22Rv1 (cell line): ENCODE measurements at regions not wholly inside any gene's neighbourhood (a gene's known extent, or its start where the extent isn't known, plus 50 kb on each side); places are given as distances from the start of the nearest gene placed in this dataset.

ENCODE experiments used
- H3K27ac ChIP-seq: fragments of 450-650 bp; 2 replicates; pipeline ENCODE4 v1.5.1; 2017
- CTCF ChIP-seq: fragments of 450-650 bp; IDR thresholded peaks from 2 replicates; pipeline ENCODE4 v1.5.1; 2017; ENCODE audit warnings: mild to moderate bottlenecking
- ZFX ChIP-seq: fragments of 450-650 bp; IDR thresholded peaks from 2 replicates; pipeline ENCODE4 v1.6.1; 2017; ENCODE audit warnings: antibody characterized with exemption, borderline replicate concordance

GRCh38 chr14:65346474-65346873, 66.1 kb upstream of the FUT8 start:
- no peak overlapping the region for H3K27ac ChIP-seq
- TF ChIP-seq ZFX (no peak), CTCF (no peak)

- TF ChIP-seq ZFX (no peak), CTCF (no peak)
- no peak overlapping the region for H3K27ac ChIP-seq
Observed at GRCh38 chr14:65346895-65347294, 65.6 kb upstream of the FUT8 start.

- TF ChIP-seq CTCF = no peak
- TF ChIP-seq ZFX = no peak
- H3K27ac ChIP-seq = no peak overlapping the region
Observed at GRCh38 chr14:65348137-65348536, 64.4 kb upstream of the FUT8 start.

- TF ChIP-seq CTCF (no peak), ZFX (no peak)
- no peak overlapping the region for H3K27ac ChIP-seq
Observed at GRCh38 chr14:65349100-65349499, 63.4 kb upstream of the FUT8 start.

GRCh38 chr14:65351493-65352194, 60.9 kb upstream of the FUT8 start:
- no peak overlapping the region for H3K27ac ChIP-seq

GRCh38 chr14:65352964-65353530, 59.5 kb upstream of the FUT8 start:
- H3K27ac ChIP-seq = no peak overlapping the region
- TF ChIP-seq CTCF (no peak), ZFX (no peak)

More at GRCh38 chr14:65351493-65352194, 60.9 kb upstream of the FUT8 start:
- TF ChIP-seq ZFX = no peak
- TF ChIP-seq CTCF = no peak

GRCh38 chr14:65354131-65354530, 58.4 kb upstream of the FUT8 start:
- TF ChIP-seq ZFX = no peak
- no peak for TF ChIP-seq CTCF
- no peak overlapping the region for H3K27ac ChIP-seq
